GM21576 (cell line): ENCODE measurements at regions not wholly inside any gene's neighbourhood (a gene's known extent, or its start where the extent isn't known, plus 50 kb on each side); places are given as distances from the start of the nearest gene placed in this dataset.
"Not testable (repeated sequence)": the region's sequence is repeated elsewhere in the genome, so short reads cannot be mapped to it uniquely, and the experiment has no call there.

Experiments used
- ATAC-seq: cut with Tn5 transposase; IDR thresholded peaks from one replicate; pipeline ENCODE4 v1.9.1; 2021; ENCODE audit warnings: mild to moderate bottlenecking, moderate library complexity; ENCODE audit not compliant: unreplicated experiment

DNA sequence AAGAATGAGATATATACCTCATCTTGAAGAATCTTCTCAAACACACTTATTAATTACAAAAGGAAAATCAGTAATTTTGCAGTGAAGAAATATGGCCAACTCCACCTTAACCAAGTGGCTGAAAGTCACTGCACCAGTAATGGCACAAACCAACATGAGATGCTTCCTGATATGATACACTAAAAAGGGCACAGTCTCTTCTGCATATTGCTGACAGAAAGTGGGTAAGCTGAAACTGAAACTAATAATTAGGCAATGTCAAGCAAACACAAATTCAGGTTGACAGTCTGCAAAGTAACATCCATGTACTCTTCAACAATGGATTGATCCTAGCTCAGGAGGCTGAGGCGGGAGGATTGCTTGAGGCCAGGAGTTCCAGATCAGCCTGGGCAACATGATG, 56.1 kb downstream of the ZNF22 start:
- not testable (repeated sequence) for ATAC-seq

DNA sequence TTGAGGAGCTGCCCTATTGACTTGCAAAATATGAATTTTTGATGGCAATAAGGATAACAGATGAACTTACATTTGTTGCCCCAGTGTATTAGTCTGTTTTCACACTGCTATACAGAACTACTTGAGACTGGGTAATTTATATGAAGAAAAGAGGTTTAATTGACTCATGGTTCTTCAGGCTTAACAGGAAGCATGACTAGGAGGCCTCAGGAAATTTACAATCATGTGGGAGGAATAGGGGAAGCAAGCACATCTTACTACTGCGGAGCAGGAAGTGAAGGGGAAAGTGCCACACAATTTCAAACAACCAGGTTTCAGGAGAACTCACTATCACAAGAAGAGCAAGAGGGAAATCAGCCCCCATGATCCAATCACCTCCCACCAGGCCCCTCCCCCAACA, 57.9 kb downstream of the ZNF22 start:
- ATAC-seq: no peak

DNA sequence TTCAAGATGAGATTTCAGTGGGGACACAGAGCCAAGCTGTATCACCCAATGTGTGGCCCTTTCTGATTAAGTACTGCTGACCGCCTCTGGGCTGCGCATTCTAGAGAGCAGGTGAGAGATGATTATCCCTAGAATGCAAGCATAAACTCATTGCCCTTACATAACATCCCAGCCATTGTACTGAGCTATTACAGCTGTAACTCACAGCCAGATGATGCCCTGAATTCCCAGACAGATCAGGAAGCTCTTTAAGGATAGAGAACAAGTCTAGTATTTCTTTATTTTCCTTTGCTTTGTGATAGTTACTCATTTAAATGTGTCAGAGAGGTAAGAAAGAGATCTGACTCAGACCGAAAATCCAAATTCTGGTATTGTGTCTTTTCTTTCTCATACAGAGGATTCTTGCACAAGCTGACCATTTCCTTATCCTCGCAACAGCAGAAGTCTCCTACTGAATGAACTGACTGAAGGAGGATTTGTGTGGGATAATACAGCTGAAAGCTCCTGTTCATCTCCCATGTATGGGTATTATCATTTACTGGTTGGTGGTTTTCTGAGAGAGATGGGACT, 58.4 kb downstream of the ZNF22 start:
- no peak for ATAC-seq

DNA sequence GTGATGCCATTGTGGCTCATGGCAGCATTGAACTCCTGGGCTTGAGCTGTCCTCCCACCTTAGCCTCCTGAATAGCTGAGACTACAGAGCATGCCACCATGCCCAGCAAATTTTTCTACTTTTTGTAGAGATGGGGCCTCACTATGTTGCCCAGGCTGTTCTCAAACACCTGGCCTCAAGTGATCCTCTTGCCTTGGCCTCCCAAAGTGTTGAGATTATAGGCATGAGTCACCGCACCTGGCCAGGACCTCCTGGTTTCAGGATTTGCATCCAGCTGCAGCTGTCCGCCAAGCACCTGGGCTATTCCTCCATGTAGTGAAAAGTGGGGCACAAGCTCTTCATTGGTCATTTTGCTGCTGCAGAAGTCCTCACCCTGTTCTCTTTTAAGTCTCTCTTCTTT, 58.9 kb downstream of the ZNF22 start:
- no peak for ATAC-seq

DNA sequence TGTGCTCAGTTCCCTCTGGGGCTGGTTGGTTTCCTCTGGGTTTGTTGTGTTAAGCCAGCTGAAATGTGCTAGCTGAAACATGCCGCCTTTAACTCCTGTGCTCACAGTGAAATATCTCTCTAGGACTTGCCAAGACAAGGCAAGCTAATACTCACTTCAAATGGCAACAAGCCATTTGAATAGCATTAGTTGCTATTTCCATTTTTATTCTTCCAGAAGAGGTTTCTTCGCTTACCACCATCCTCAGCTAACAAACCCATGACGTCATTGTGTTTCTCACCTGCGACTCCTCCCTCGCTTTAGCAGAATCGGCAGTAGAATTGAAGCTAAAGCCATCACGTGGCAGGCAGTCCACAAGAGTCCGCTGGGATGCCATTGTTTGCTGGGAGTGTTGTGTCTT, 61.3 kb downstream of the ZNF22 start:
- ATAC-seq: no peak

DNA sequence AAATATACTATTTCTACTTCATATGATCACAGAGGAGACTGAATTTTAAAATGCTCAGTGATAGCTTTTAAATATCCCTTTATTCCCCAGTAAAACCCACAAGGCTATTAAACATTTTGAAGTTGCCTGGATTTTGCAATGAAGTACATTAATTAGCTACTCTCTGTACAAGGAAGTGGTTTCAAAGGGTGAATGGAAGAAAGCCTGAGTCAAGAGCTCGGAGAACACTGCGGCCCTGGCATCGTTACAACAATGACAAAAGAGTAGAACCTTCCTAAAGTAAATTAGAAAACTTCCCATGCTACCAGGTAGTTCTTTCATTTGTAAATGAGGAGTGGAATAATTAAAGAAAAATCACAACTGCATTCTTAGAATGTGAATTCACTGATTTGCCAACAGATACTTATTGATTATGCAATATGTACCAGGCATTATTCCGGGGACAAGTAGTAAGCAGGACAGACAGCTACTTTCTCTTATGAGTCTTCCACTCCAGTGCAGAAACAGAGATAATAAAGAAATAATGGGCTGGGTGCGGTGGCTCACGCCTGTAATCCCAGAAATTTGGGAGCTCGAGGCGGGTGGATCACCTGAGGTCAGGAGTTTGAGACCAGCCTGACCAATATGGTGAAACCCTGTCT, 63.0 kb downstream of the ZNF22 start:
- no peak for ATAC-seq

DNA sequence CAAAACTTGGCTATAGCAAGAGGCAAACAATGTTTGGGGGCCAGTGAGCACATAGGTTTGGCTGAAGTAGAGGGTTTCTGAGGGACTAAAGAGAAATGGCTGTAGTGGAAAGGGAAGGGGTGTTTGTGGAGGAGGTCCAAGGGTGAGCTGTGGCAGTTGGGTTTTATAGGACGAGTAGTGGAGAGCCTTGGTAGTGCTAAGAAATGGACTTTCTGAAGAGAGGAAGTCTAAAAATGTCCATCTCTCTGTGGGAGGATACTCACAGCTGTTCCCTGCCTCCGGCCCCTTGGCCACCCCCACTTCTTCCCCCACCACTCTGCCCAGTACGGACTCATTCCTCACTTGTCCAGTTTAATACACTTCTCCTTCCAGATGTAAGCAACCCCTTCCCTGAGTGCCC, 64.3 kb downstream of the ZNF22 start:
- ATAC-seq: no peak

DNA sequence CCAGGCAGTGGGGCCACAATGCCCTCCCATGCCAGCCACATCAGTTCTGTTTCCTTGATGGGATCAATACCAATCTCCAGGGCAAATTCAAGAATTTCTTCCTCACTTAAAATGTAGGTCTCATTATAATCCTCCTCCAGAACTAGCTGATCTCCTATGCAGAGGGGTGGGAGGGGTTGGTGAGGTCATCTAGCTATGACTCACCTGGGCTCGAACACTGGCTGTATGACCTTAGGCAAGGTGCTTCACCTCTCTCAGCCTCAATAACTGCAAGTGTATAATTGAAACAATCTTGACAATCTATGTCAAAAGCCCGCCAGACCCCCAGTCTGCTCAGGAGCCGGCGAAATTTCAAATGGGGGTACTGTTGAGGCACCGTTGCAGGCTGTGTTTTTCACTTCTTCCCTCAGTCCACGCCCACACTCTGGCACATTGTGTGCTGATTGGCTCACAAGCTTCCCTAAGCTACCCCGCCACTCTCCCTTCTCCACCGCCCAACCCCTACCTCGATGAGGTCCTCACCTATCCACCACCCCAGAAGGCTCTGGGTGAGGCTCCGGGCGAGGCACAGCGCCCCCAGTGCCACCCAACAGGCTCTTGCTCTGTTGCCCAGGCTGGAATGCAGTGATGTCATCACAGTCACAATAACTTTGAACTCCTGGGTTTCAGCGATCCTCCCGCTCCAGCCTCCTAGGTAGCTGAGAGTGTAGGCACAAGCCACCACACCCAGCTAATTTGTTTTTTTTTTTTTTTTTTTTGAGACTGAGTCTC, 70.5 kb downstream of the ZNF22 start:
- no peak for ATAC-seq

DNA sequence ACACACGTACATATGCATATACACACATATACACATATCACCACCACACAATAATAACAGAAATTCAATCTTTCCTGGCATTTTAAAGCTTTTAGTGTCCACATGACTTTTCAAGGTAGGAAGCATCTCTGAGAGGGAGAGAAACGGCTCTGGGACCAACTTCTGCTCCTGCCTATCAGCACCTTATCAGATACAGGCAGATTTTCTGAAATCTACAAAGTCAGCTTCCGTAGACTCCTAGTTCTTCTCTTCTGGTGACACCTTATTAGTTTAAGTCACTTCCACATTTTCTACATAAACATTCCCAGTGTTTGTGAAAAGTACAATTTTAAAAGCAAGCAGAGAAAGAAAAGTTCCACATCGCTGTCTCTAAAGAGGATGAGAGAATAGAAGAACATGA, 74.5 kb downstream of the ZNF22 start:
- ATAC-seq: no peak

DNA sequence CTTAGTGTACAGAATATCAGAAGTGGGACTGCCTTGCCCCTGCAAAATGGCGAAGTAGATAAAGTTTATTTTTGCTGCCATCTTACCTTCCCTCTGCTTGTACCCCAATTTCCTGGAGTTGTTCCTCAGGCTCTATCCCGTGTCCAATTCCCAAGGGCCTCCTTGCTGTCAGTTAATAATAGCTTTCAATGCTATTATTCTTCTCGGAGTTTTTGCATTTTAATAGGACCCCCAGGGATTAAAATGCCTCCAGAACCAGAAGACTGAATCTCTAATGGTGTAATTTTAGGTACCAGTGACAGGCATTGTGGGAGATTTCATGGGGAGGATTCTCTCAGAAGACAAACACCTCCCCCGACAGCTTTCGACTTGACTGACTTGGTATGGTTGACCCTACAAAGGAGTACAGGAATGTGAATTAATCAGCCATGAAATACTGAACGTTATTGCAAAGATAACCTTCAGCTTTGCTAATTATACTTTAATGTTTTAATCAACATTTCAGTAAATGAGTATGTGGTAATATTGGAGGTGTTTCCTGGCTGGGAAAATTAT, 75.2 kb downstream of the ZNF22 start:
- ATAC-seq: no peak

DNA sequence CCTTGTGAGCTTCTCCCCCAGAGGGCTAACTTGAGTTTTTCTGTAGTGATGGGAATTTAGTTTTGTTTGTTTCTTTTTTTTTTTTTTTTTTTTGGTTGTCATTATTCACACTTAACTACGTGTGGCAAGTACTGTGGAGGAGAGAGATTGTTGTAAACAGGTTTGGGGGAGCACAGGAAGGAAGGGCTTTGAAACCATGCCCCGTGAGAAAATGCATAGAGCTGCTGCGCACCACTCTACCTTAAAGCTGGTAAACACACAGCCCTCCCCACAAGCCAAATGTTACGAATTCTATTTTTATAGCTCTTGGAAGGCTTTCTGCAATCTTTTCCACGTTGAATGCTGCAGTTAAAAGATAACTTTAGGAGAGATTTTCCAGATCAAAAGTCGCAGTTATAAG, 76.2 kb downstream of the ZNF22 start:
- ATAC-seq: no peak

DNA sequence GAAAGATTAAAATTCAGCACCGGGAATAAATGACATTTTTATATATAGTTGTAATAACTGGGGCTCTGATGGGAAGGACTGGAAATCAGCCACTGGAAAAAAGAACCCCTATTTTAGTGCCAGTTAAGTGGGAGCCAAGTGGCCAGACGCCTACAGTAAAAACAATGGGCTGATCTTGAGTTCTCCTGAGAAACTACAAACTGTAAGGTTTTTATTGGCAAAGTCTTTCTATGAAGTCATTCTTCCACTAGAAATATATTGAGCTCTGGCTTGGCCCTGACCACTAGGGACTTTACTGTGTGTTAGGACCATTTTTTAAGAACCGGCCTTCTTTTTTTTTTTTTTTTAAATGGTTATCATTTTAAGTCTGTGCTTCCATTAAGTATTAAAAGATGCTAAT, 79.6 kb downstream of the ZNF22 start:
- no peak for ATAC-seq

DNA sequence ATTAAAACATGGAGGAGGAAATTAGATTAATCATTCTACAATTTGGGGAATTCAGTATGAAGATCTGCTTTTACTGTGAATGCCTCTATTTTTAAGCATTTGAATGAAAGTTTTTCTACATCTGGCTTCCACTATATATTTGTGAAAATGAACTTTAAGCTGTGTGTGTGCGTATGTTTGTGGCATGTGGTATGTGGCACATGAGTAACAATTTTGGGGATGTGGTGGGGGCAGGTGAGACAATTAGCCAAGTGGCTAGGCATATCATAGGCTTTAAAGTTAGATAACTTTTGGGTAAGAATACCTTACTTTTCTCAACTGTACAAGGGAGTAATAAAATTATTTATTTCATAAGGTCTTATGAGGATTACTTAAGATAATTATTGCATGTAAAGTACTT, 81.5 kb downstream of the ZNF22 start:
- ATAC-seq: no peak

DNA sequence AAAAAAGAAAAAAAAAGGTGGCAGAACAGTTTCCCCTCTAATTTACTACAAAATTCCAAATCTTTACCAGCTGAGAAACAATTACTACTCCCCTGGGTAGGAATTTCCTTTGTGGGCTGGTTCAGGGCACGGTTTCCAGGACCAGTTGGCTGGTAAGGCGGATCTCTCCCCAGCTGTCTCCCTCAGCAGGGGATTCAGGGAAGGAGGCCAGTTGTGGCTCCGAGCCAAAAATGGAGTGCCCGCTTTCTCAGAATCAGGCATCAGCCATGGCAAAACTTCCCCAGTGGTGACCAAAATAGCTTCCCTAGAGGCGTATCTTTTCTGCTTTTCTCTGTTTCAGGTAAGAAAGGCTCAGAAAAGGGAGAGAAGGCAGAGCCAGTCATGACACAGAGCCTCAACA, 91.2 kb downstream of the ZNF22 start:
- ATAC-seq: no peak

DNA sequence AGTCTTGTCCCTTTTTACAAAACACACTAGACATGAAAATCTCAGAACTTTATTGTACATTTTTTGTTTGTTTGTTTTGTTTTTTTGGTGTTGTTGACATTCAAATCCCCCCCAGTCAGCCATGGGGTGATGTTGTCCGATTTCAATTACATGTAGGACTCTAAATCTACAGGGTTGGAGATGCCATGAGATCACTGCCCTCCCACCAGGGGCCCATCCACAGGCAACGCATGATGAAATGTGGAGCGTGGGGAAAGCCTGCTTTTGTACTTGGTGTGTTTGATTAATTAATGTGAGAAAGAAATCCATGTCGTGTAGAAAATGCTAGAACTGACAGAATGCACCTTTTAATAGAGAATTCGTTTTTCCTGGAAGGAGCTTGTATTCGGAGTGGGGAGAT, 93.2 kb downstream of the ZNF22 start:
- no peak for ATAC-seq

DNA sequence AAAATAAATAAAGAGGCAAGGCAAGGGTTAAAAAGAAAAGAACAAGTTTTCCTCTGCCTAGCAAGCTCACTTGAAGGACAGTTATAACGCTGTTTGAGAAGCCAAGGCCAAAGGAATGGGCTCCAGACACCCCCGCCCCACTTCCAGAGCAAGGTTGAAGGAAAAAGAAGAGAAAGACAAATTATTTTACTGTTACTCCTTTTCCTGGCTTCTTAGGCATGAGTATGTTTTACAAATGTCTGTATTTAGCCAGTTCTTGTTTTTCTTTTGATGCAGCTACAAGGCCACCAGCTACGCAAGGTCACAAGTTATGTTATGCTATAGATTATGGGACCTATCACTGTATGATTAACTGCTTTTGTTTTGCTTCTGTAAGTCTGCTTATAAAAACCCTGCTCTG, 94.6 kb downstream of the ZNF22 start:
- ATAC-seq: no peak

DNA sequence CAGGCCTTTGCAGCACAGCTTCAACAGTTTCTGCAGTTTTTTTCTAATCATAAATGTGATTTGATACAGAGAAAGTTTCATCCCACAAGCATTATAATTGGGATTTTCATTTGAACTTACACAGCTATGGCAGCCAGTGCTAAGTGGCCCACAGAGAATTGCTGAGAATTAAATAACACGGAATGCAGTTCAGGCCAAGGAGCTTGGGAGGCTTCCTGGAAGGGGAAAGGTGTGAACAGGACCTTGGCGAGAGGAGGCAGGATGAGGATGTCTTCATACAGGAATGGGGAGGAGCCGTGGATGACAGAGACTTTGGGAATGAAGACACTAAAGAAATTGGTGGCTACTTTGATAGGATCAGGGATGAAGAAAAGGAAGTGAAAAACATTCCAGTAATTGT, 95.3 kb downstream of the ZNF22 start:
- no peak for ATAC-seq

DNA sequence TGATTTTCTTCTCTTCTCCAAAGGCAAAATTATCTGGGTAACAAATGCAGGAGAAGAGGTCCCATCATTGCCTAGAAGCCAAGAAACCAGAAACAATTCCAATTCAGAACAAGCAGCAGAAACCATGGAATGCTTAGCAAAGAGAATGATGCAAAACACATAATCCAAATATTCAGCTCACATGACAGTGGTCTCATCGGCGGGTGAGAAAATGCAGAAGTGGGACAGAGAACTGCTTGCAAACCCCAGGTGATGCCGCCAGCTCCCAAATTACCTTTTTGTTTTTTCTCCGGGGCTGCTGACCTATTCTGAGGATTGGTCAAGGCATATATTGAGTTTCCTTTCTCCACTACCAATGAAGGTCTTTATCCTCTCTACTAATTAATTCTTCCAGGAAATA, 99.7 kb downstream of the ZNF22 start:
- no peak for ATAC-seq

DNA sequence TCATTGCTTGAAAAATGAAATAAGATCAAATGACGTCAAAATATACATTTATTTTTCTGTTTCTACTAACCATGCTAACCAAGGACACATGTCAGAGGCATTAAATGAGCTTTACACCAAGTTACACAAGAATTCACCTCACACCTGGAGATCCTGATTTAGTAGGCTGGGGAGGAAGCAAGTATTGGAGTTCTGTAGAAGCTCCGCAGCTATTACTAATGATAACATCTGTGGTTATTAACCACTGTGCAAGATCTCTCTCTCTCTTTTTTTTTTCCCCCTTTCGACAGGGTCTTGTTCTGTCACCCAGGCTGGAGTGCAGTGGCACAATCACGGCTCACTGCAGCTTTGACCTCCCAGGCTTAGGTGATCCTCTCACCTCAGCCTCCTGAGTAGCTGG, 104.0 kb downstream of the ZNF22 start:
- no peak for ATAC-seq

DNA sequence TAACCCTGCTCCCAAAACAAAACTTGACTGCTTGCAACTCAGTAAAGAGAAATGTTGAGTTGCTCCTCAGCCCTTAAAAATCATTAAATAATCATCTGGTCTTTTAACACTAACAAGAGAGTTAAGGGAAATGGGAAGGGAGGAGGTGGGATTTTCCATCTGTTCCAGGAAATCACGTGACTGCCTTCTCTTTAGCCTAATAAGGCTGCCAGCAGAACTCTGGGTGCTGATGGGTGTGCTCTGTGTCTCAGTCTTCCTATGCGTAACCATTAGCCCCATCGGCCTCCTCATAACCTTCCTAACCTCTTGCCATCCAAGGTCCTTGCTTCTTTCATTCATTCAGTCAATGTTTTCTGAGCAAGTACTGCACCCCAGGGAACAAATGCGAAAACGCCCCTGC, 104.6 kb downstream of the ZNF22 start:
- not testable (repeated sequence) for ATAC-seq

DNA sequence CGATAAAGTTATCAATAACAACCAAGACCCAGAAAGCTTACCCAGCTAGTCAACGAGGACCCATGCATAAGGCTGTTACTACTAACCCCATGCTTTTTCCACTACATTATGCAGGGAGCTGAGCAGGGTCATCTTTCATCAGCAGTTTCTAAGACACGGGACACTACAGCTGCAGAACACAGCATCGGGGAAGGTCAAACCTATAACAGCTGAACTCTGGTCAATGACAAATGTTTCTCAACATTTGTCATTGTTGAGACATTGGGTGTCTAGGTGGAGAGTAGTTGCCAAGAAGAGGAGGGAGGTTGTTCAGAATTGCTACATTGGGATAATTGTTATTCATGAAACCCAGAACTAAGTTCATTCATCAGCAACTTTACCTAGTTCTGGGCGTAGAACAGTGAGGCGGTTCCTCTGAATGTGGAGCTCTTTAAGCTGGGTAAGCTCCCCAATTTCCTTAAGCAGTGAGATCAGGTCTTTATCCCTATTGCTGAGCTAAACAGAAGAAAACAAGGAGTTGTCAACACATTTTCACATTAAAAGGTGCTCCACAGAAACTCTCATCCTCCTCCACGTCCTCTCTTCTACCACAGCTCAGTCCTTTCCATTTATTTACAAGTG, 105.6 kb downstream of the ZNF22 start:
- no peak for ATAC-seq

DNA sequence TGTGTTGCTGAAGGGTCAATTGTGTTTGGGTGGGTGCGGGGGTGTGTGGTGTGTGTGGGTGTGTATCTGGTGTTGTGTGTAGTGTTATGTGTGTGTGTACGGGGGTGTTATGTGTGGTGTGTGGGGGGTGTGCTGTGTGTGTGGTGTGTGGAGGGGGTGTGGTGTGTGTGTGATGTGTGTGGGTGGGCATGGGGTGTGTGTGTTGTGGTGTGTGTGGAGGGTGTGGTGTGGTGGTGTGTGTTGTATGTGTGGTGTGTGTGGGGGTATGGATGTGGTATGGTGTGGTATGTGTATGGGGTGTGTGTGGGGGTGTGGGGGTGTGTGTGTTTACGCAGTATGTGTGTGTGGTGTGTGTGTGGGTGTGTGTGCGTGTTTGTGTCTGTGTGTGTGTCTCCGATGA, 110.8 kb downstream of the ZNF22 start:
- no peak for ATAC-seq
